ENCODE measurements at regions not wholly inside any gene's neighbourhood (a gene's known extent, or its start where the extent isn't known, plus 50 kb on each side); places are given as distances from the start of the nearest gene placed in this dataset.
"Not testable (repeated sequence)": the region's sequence is repeated elsewhere in the genome, so short reads cannot be mapped to it uniquely, and the experiment has no call there.

DNA sequence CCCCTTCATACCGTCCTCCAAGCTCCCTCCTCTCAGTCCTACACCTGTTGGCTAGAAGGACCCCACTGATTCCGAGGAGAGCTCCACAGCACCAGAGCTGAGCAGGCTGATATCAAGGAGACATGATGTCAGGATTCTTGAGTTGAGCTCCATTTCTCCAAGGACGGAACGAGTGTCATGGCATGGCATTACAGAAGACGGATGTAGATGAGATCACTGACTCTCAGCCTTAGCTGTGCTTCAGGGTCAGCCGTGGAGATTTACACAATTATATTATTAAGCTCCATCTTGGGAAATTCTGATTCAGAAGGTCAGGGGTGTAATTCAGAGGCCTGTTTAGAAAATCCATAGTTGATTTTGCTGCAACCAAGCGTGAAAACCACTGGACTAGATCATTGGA, 428.9 kb upstream of the B3GAT1 start:
- CTCF ChIA-PET, result no interaction called here
- POLR2A ChIA-PET, result no interaction called here
- TF ChIP-seq, protein P1, sequence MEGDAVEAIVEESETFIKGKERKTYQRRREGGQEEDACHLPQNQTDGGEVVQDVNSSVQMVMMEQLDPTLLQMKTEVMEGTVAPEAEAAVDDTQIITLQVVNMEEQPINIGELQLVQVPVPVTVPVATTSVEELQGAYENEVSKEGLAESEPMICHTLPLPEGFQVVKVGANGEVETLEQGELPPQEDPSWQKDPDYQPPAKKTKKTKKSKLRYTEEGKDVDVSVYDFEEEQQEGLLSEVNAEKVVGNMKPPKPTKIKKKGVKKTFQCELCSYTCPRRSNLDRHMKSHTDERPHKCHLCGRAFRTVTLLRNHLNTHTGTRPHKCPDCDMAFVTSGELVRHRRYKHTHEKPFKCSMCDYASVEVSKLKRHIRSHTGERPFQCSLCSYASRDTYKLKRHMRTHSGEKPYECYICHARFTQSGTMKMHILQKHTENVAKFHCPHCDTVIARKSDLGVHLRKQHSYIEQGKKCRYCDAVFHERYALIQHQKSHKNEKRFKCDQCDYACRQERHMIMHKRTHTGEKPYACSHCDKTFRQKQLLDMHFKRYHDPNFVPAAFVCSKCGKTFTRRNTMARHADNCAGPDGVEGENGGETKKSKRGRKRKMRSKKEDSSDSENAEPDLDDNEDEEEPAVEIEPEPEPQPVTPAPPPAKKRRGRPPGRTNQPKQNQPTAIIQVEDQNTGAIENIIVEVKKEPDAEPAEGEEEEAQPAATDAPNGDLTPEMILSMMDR (IDR thresholded peaks at IDR 0.05; ENCODE audit: insufficient read depth, low read length, missing control alignments), result no peak
- no peak for DNase-seq (ENCODE audit: low read depth, low spot score)
- H3K4me3 ChIP-seq (ENCODE audit: low read depth, low read length), result no peak overlapping the region

DNA sequence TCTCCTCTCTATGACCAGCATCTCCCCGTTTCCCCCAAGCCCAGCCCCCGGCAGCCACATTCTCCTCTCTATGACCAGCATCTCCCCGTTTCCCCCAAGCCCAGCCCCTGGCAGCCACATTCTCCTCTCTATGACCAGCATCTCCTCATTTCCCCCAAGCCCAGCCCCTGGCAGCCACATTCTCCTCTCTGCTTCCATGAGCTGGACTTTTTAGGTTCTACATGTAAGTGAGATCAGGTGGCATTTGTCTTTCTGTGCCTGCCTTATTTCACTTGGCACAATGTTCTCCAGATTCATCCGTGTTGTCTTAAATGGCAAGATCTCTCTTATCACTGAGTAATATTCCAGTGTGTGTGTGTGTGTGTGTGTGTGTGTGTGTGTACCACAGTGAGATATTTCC, 428.1 kb upstream of the B3GAT1 start:
- POLR2A ChIA-PET; DNase-seq (ENCODE audit: low read depth, low spot score); CTCF ChIA-PET; H3K4me3 ChIP-seq (ENCODE audit: low read depth, low read length): not testable (repeated sequence)

DNA sequence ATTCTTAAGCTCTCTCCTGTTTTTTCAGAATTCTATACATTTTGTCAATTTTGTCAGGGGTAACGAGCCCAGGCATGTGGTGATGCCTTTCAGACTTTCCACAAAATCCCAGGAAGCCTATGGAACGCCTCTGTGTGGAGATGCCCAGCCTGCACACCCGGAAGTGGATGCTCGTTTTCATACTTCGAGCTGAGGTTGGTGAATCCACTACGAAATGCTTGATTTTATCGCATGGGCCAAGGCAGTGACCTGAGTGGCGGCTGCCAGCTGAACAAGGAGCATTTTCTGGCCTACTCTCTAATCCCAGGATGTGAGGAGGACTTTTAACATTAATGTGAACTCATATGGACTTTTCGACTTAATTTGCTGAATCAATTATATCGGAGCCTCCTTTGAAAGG, 426.7 kb upstream of the B3GAT1 start:
- no peak for DNase-seq (ENCODE audit: low read depth, low spot score)
- H3K4me3 ChIP-seq (ENCODE audit: low read depth, low read length), result no peak overlapping the region
- TF ChIP-seq, protein P1 (IDR thresholded peaks at IDR 0.05; ENCODE audit: insufficient read depth, low read length, missing control alignments), result no peak
- CTCF ChIA-PET, result no interaction called here
- POLR2A ChIA-PET, result no interaction called here

DNA sequence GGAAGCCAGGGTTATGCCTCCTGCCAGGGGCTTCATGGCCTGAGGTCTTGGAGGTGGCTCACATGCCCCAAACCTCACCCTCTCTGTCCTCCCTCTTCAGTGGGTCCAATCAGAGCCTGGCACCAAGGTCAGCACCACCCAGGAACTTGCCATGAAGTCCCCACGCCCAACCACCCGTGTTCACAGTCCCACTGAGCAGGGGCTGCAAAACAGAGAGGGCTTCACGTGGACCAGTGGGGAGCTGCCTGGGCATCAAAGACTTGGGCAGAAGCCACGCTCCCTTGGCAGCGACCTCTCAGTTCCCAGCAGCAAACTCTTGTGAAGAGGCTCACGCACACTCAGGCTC, 425.8 kb upstream of the B3GAT1 start:
- ChIA-PET CTCF (no interaction called here), POLR2A (no interaction called here)
- DNase-seq (ENCODE audit: low read depth, low spot score), result no peak
- H3K4me3 ChIP-seq (ENCODE audit: low read depth, low read length), result no peak overlapping the region
- TF ChIP-seq, protein P1 (IDR thresholded peaks at IDR 0.05; ENCODE audit: insufficient read depth, low read length, missing control alignments), result no peak

DNA sequence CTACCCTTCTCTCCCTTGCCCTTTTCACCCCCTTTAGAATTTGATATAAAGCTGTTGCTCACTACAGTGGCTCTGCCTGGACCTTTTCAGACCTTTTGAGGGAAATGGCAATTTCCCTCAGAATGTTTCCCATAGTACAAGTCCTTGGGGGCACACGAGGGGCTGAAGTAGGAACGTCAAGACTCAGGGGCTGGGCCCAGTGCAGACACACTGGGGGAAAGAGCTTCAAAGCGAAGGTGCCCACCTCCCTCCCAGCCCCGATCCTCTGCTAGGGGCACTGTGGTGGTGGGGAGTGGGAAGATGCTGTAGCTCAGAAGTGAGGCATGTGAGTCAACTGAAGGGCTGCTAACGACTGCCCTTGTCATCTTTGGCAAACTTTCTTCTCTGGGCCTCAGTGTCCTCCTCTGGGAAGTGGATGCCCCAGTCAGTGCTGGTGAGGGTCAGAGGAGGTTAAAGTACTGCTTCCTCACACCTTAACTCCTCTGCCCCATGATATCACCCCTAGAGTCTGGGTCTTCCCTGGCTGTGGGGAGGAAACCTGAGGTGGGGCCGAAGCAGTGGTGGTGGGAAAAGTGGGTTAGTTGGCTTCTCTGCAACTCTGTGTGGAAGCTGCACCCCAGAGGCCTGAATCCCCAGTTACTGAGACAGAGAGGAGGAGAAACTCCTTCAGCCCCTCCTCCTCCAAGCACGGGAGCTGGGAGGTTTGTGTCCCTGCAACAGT, 425.3 kb upstream of the B3GAT1 start:
- no peak overlapping the region for H3K4me3 ChIP-seq (ENCODE audit: low read depth, low read length)
- POLR2A ChIA-PET, result no interaction called here
- no peak for DNase-seq (ENCODE audit: low read depth, low spot score)
- CTCF ChIA-PET, result no interaction called here
- TF ChIP-seq, protein P1 (IDR thresholded peaks at IDR 0.05; ENCODE audit: insufficient read depth, low read length, missing control alignments), result no peak

DNA sequence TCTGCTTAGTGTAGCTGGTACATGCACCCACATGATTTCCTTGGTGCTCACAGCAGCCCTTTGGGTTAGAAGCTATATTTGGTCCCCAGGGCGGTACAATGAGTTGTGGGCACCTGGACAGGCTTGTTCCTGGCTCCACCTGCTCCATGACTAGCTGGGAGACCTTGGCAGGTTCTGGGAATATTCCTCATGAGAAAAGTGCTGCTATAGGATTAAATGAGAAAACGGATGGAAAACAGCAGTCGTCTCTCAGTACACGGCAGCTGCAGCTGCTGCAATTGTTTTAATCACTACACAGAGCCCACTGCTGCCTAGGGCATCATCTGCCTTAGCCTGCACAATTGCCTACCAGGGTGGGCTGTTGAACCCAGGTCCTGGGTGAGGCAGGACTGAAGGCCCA, 424.5 kb upstream of the B3GAT1 start:
- TF ChIP-seq, protein P1 (IDR thresholded peaks at IDR 0.05; ENCODE audit: insufficient read depth, low read length, missing control alignments), result no peak
- no peak for DNase-seq (ENCODE audit: low read depth, low spot score)
- ChIA-PET POLR2A (no interaction called here), CTCF (no interaction called here)
- no peak overlapping the region for H3K4me3 ChIP-seq (ENCODE audit: low read depth, low read length)

DNA sequence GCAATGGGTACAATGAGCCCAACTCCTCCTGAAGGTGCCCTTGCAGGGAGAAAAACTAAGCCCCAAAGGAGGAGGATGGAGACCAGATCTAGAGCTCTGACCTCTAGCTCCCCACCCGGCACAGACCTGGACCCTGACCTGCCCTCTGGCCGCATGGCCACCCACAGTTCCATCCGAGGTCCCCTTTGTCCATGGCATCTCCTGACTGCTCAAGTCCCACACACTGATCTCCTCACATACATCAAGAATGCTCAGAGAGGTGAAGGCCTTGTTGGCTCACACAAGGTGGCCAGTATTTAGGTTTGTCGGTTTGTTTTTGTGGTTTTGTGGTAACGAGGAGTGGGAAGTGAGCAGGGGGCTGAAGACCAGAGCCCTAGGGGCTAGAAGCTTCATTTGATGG, 423.5 kb upstream of the B3GAT1 start:
- TF ChIP-seq, protein P1 (IDR thresholded peaks at IDR 0.05; ENCODE audit: insufficient read depth, low read length, missing control alignments), result no peak
- no peak overlapping the region for H3K4me3 ChIP-seq (ENCODE audit: low read depth, low read length)
- no peak for DNase-seq (ENCODE audit: low read depth, low spot score)
- POLR2A ChIA-PET, result no interaction called here
- CTCF ChIA-PET, result no interaction called here

All from AG04449 (cell line).